ENCODE measurements at regions not wholly inside any gene's neighbourhood (a gene's known extent, or its start where the extent isn't known, plus 50 kb on each side); places are given as distances from the start of the nearest gene placed in this dataset.

- Histone ChIP-seq H3K27me3 (ENCODE audit: control insufficient read depth in 2 of 2, insufficient read depth in 2 of 2, low read length in 2 of 2) (no peaks in the 10 kb centered on the region), H3K4me3 (no peak overlapping the region), H2AFZ (ENCODE audit: low read depth, low read length) (no peak overlapping the region), H3K4me1 (replicated peaks in 1 of 2; ENCODE audit: control insufficient read depth in 2 of 2, insufficient read depth in 2 of 2, low read length in 2 of 2) (no peaks in the 10 kb centered on the region), H3K27ac (ENCODE audit: extremely low read depth, low read depth, low read length) (no peak overlapping the region), H3K9ac (ENCODE audit: insufficient read depth in 1 of 2, low read depth in 2 of 2, low read length in 2 of 2) (no peak overlapping the region), H3K79me2 (ENCODE audit: control insufficient read depth, insufficient read depth, low read length) (no peaks in the 10 kb centered on the region), H4K20me1 (replicated peaks; ENCODE audit: control insufficient read depth, insufficient read depth, low read length) (no peaks in the 10 kb centered on the region), H3K4me2 (ENCODE audit: insufficient read depth, low read length) (no peak overlapping the region), H3K9me1 (ENCODE audit: control insufficient read depth, insufficient read depth, low read length) (no peaks in the 10 kb centered on the region), H3K9me3 (replicated peaks; ENCODE audit: control insufficient read depth, insufficient read depth, low read depth, low read length) (no peaks in the 10 kb centered on the region), H3K36me3 (ENCODE audit: control insufficient read depth, insufficient read depth, low read length) (no peaks in the 10 kb centered on the region)
- ATAC-seq (no peak), FAIRE-seq (no peak), DNase-seq (ENCODE audit: extremely low read depth in 1 of 4, low spot score in 3 of 4) (no peak)
- TF ChIP-seq NFIX (CRISPR knock-in tag; IDR thresholded peaks at IDR 0.05; ENCODE audit: low read depth) (peak; percentile 64), NFIC (IDR thresholded peaks at IDR 0.05) (peak; percentile 82), NR0B1 (IDR thresholded peaks at IDR 0.05; ENCODE audit: partially characterized antibody) (no peak), UBTF (IDR thresholded peaks at IDR 0.05; ENCODE audit: borderline replicate concordance in 1 of 2, low read depth in 2 of 2, low read length in 2 of 2) (no peak)
- intact Hi-C loops (cut with micrococcal nuclease) (no loop called here), in situ Hi-C loops (cut with MboI) (no loop called here)
- no TSS peak for BruUV-seq (replicated peaks)
- WGBS (ENCODE audit: insufficient coverage, low coverage, missing lambda C conversion rate), result 1% methylated on average over 4 of the region's 4 CpGs
- ChIA-PET CTCF (ENCODE audit: low intra/inter-chr PET ratio) (interaction anchor here (1.0 kb wide), 1 partner anchor 10 kb away, joined by 3 read pairs; no protein-coding TSS in a partner anchor), POLR2A (no interaction called here)
Observed at GRCh38 chr4:100070868-100071267, 119.4 kb downstream of the DDIT4L start.

Measured in K562 (cell line).